Fibroblast of skin of scalp (primary cell): ENCODE measurements at regions not wholly inside any gene's neighbourhood (a gene's known extent, or its start where the extent isn't known, plus 50 kb on each side); places are given as distances from the start of the nearest gene placed in this dataset.
"Not testable (repeated sequence)": the region's sequence is repeated elsewhere in the genome, so short reads cannot be mapped to it uniquely, and the experiment has no call there.

Experiments
- DNase-seq: peaks from one replicate; pipeline ENCODE4 v3.0.0-alpha.2; 2013

DNA sequence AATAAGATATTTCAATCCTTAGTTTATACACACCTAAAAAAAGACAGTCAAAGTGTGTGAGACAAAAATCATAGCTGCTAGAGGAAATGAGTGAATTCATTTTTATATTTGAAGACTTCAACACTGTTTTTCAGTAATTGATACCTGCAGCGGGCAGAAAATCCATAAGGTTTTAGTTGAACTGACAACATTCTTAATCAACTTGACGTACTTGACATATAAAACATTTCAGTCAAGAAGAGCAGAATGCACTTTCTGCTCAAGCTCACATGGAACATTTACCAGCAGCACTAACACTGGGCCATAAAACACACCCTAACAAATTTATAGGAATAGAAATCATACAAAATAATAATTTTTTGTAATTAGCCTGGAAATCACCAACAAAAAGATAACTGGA, 959.6 kb upstream of the SOX11 start:
- no peak for DNase-seq

DNA sequence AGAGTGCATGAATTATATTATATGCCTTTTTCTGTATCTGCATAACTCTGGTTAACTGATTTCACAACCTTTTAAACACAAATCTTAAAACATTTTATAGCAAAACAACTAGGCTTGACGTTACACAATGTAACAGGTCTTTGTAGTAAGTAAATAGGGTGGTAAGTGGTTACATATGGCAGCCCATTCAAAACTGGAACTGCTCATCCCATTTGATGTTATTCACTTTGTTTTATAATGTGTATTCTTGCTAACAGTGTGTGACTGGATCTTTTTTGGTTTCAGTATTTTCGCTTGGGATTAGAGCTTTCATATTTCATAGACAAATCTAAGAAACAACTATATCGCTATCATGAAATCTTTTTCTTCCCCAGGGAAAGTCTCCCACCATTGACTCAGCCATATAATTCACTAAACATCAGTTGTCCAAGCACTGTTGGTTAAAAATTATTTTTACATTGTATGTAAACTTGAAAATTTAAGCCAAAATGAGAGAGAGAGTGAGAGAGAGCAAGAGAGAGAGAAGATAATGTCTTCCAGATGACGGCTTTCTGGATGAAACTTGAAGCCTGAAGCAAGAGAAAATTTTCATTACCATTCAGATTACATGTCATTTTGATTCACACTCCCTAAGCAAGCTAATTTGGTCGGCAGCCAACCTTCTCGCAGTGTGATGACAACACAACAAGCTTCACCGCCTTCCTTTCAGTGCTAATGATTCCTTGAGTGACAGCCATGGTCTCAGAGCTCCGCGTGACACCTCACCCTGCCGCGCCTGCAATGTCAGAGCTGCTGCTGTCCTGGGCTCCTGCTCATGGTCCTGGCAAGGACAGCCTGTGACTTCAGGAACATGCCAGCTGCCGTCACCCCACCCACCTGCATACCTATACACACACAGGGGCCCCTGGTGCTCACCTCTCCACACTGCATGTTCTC, 946.9 kb upstream of the SOX11 start:
- peak; percentile 8 for DNase-seq

DNA sequence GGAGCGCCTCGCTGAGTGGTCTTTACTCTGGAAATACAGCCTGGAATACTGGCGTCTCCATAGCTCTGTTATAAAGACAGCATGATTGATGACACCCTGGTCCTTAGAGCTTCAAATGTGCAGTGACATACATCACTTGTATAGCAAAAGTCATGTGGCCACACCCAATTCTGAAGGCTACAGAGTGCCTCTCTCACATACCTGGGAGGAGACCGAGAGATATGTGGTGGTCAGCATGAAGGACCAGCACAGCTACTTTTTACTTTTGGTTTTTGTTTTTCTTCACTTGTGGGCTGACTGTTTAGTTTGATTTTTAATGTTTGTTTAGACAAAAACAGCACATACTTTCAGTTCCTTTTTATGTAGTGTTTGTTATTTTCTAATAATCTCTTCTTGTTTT, 938.5 kb upstream of the SOX11 start:
- no peak for DNase-seq

DNA sequence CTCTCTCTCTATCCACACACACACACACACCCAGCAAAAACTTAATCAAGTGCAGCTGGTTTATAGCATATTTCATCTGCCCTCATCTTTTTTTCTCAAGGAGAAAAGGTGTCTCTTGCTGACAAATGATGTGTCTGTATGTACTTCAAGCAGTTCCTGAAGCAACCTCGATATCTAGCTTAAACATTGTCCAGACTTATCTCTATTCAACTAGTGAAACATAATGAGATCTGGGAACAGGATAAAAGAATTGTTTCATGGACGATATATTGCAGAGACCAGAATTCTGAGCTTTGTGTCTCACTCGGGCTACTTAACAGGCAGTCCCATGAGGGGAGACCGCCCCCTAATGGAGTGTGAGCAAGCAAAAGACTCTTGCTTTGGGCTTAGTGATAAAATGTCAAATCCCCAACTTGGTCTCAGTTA, 929.2 kb upstream of the SOX11 start:
- DNase-seq: peak; percentile 38

DNA sequence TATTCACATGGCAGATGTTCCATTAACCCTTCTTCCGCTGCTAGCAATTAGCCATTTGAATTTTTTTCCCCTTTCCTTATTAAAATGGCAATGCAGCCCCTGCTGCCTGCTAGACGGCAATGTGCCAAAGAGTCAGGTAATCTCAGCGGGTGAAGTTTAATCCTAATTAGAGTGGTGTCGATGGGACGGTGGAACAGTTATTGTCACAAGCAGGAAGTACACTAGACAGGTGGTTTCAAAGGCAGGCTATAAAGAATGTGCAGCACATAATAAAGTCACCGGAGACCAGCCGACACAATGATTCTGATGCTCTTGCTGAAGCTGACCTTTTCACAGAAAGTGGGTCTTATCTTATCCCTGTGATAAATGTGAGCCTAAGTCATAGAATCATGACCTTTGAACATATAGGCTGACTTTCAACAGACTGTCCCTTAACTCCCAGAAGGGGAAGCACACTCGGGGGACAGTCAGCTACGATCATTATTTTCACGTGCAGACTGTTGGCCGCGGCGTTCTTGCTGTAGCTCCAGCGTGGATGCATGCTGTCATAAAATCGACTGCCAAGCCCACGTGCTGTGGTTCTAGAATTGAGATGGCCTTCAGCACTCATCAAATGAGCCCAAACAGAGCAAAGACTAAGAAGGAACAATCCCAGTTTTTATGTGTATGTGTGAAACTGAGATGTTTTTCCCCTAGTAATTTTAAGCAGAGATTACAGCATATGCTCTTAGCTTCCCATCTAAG, 926.2 kb upstream of the SOX11 start:
- DNase-seq: no peak

DNA sequence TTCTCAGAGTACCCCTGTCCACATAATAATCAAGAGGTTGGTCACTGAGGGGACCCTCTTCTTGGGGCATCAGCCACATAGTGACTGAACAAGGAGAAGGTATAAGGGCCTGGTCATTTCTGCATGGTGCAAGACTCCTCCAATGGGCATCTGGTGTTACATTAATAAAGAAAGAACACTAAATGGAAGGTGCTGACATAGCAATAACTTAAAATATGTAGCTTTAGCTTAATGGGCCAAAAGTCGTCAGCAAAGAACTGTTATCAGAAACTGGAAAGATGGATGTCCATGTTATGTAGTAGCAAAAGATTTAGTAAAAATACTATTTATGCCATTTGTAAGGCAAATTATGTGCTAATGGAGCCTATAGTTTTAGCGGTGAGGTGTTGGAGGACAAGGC, 916.5 kb upstream of the SOX11 start:
- DNase-seq: no peak

DNA sequence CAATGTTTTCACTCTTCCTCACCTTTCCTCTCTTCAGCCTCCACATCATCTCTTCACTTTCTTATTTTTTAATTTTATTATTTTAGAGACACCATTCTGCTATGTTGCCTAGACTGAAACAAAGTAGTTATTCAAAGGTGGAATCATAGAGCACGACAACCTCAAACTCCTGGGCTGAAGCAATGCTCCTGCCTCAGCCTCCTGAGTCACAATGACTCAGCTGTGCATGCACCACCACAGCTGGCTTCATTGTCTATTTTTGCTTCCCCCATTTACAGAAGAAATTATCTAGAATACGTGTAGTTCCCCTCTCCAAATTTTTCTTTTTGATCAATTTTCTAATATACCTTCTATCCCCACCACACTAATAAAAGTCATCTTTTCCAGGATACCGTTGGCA, 911.5 kb upstream of the SOX11 start:
- no peak for DNase-seq

DNA sequence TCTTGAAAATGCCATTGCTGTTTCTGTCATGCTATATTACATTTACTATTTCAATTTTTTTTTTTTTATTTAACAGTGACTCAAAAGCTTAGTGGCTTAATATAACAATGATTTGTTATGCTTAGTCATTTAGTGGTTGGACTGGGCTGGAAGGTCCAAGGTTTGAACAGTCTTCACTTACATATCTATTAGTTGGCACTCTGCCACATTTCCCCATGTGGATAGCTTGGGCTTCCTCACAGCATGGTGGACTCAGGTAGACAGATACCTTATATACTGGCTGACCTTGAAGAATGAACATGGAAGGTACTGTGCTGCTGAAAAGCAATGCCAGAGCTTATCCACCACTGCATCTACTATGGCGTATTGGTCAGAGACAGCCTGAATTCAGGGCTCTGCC, 909.5 kb upstream of the SOX11 start:
- DNase-seq: no peak

DNA sequence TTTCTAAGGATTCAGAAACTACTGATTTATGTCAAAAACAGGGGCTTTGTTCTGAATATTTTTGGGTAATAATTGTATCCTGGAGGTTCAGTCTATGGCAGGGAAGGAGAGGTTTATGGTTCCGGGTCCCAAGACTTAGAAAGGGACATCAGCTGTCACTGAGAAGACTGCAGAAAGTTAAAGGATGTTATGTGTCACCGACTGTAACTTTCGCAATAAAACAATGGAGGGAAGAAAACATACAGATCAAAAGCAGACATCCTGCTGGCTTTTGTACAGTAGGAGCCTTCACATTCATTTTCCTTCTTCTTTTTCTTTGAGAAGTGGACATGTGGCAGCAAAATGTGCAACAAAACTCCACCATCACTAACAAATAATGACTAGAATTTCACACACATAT, 900.7 kb upstream of the SOX11 start:
- no peak for DNase-seq

DNA sequence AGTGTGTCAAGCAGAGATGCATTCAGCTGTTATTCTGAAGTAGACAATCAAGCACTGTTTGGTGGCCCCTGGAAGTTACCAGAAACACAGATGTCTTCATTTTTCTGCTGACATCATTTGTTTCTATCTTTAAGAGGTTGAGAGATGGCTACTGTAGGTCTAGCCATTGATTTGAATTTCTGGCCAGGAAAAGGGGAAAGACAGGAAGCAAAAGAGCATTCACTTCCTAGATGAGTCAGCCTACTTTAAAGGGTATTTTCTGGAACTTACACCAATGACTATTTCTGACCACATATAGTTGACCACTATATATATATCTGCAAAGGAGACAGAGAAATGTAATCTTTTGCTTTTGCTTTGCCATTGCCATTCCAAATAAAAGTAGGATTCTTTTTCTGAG, 900.1 kb upstream of the SOX11 start:
- no peak for DNase-seq

DNA sequence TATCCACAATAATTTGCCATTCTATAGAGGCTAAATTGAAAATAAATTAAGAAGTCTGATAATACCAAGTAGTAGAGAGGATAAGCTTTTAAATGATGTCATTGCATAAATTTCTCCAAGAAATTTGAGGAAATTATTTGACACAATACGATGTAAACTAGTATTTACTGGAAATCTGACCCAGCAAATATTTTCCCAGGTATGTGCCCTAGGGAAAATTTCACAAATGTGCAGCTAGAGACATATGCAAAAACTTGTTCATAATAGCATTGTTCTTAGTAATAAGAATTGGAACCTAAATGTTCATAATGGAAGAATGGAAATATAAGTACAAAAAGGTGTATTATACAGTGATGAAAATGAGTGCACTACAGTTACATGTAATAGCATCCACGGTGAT, 888.8 kb upstream of the SOX11 start:
- DNase-seq: no peak

DNA sequence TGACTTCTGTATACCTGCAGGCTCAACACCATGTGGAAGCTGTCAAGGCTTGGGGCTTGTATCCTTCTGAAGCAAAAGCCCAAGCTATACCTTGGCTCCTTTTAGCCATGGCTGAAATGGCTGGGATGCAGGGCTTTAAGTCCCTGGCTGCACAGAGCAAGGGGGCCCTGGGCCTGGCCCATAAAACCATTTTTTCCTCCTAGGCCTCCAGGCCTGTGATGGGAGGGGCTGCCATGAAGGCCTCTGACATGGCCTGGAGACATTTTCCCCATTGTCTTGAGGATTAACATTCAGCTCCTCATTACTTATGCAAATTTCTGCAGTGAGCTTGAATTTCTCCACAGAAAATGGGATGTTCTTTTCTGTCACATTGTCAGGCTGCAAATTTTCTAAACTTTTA, 878.0 kb upstream of the SOX11 start:
- not testable (repeated sequence) for DNase-seq

DNA sequence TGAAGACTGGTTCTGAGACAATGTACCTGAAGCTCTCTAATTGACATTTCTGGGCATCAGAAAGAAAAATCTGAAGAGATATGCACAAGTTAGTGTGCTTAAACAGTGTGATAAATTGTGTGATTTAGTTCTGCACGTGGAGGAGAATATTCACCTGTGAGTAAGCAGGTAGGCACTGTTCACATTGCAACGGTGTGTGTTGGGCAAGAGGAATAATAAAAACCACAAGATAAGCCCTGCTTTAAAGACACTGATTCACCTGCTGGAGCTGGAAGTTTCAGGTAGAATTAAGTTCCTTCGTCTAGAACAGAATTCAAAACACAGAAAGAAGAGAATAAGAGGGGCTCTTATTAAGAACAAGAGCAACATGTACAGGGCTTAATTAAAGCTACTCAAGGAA, 864.3 kb upstream of the SOX11 start:
- no peak for DNase-seq

DNA sequence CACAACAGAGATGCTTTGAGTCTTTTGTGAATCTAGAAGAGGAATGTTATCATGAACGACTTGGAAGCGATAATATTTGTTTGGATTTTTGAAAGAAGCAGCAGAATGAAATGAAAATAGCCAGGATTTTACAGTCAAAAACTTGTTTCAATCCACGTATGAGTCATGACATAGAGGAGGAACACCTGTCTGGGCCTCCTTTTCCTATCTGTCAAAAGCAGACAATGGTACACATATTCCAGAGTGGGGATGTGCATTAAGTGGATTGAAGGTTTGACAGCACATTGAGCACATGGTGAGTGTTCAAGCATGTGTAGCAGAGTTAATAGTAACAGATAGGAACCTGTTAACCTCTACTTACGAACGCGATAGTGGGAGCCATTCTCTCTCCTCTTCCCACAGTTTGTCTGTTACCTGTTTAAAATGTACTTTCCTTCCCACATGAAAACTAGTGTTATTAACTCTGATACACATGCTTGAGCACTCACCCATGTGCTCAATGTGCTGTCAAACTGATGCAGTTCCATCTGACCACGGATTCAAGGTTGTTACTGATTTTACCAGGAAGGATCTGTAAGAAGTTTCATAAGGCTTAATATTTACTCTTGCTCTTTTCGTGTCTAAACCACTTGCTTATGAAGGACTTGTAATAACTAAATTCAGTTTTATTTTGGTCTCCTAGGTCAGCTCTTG, 863.4 kb upstream of the SOX11 start:
- no peak for DNase-seq

DNA sequence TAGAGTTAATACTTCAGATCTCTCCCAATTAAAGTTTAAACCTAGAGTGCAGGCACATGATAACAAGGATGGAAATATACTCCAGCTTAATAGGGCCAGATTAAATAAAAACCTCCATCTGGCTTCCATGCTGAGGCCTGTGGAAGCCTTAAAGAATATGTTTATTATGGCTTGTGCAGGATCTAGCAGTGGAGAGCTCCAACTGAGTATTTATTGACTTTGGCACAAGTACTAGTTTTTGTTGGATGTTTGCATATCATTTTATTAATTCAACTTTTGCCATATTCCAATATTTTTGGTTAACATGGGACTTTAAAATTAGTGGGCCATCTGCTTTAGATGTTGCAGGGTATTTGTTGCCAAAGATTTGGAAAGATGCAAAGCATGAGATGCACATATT, 860.4 kb upstream of the SOX11 start:
- DNase-seq: peak; percentile 1

DNA sequence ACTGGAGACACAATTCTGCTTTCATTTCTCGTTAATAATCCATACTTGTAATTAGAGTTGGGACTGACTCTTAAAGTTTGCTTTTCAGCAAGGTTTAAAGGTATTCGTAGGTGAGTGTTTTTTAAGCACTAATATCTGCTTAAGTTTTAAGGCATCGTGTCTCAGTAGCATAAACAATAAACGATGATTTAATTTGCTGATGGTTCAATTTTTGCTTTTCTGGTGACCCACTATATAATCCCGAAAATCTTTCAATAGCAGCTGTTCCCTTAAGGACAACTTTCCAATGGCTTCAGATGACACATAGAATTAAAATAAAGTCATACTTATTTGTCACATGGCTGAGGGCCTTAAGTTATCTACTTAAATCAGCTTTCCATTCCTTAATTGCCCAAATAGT, 859.5 kb upstream of the SOX11 start:
- no peak for DNase-seq

DNA sequence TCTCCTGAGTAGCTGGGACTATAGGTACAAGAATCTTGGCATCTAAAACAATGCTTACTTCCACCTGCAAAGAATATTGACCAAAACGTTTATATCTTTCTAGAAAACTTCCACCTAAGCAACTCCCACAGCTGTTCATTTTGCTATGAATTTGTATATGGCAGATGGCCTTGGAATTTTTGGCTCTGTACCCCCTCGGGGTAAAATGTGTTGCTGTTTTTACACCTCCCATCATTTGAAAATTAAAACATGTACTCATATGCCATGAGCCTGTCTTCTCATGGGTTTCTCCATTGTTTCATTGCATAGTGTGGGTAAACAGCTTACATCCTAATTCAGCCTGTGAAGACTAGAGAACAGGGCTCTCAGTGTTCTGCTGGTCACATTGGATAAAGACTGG, 853.6 kb upstream of the SOX11 start:
- DNase-seq: no peak

DNA sequence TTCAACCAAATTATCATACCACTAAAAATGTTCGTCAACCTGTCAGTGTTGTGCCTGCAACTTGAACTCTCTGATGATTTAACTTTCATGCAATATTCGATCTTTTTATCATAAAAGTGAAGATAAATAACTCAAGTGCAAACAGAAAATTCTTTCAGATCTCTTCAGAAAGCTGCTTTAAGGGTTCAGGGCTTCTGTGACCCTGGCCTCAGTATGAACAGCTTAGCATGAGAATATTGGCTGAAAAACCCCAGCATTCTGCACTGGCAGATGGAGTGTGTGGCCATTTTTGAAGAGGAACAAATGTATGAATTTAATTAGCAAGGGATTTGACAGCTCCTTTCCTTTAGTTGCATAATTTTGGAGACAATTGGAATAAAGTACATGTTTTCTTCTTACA, 851.4 kb upstream of the SOX11 start:
- DNase-seq: no peak

DNA sequence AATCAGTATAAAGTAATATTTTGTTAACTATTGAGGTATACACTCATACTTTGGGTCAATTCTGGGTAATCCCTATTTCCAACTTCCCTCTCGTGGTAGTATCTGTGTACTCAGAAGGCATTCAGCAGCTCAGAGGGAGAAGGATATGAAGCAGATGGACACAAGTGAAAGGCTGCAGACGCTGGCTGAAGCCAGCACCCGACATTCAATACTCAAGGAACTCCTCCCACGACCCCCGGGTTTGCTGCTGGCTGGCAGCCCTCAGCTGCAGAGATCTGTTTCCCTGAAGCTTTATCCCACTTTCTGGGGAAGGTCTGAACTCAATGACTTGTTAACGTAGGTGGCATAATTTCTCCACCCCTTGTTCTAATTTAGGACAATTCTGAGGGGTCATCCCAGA, 847.3 kb upstream of the SOX11 start:
- DNase-seq: no peak

DNA sequence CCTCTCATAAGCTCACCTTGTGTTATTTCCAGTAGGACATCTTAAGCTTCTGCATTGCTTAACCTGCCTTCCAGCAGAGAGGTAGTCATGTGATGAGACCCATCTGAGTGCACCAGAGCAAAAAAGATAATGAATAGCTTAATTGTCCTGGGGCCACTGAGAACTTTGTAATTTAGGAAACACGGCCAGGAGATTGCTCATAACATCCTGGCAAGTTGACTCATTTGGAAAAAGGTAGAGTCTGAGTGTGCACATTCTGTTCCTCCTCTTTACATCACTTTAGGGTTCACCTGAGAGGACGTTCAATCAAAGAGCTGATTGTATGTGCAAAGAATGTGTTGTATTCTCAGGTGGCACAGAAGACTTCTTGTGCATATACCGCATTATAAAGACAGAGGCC, 830.2 kb upstream of the SOX11 start:
- DNase-seq: no peak

DNA sequence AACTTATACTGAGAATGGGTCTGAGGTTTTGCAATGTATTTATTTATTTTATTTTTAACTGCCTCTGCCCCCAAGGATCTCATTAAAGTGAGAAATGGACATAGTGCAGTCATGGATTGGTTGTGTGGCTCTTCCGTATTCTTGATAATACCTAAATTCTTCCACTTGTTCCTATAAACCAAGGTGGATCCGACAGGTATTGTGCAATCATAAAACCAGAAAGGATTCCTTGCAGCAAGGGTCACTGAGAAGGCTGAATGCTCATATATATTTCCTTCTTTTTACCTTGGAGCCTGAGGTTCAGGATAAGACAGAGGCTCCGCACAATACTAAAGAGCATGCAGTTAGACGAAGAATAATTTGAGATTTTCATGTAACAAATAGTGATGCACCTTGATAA, 826.0 kb upstream of the SOX11 start:
- no peak for DNase-seq

DNA sequence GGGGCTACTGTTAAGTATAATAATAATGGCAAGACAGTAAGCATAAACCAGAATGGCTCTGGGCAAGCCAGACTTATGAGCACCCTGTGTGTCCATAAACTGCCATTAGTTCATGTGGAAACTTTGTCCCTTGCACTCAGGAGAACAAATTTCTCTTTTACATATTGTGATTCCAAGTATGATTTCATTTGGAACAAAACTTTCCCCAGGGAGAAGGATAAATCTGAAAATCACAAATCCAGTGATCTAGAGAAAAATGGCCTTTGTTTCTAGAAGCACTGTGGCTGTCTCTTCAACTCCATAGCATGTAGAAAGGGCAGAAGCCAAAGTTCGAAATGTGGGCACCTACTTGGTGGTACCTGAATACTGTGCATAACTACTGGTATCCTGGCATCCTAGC, 823.7 kb upstream of the SOX11 start:
- DNase-seq: no peak

DNA sequence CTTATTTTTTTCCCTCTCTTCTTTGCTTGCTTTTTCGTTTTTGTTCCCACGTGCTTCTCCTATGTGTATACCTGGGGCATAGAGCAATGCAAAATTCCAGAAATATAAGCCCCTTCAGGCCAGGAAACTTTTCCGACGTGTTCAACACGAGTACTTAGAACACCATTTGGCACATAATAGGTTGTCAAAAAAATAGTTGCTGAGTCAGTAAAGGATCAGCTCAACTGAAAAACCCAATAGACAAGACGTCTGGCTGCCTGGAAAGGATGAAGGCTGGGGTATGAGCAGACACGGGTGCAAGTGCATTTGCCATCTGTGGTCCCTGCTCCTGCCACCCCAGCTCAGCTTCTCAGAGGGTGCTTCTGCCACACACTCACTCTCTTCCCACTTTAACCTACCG, 823.0 kb upstream of the SOX11 start:
- DNase-seq: no peak

DNA sequence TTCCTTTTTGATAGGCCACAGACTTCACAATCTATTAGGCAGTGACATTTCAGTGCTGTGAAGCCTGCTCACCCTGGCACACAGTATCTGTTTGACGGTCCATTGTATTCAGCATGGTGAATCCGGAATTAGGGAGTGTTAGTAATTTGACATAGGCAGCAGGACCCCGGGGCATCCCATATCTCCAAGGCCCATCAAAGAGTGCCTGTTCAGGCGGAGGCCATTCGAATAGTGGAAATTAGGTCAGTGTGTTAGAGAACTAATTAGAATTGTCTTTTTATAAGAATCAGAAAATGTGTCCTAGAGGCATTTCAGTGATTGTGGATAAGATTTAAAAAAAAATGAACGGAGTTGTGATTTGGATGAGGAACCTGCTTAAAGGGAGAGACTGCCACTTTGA, 818.8 kb upstream of the SOX11 start:
- DNase-seq: no peak
